K562 (cell line): ENCODE measurements at regions not wholly inside any gene's neighbourhood (a gene's known extent, or its start where the extent isn't known, plus 50 kb on each side); places are given as distances from the start of the nearest gene placed in this dataset.

Source experiments
- ATAC-seq: fragments of 200-7000 bp; cut with Tn5 transposase; 3 replicates; pipeline ENCODE4 v1.9.1; 2020; ENCODE audit warnings: moderate library complexity
- BruUV-seq: library from RNA; stranded (reverse); fragments of 400-500 nt; replicated peaks from 2 replicates; lab custom pipeline; 2021; lab: Mats Ljungman, UMichigan
- CTCF ChIA-PET: fragments of 300-600 bp; formaldehyde crosslinking; extraction: SDS; loops from one replicate; lab custom pipeline; 2021; ENCODE audit warnings: low intra/inter-chr PET ratio; lab: Yijun Ruan, JAX
- POLR2A ChIA-PET: fragments of 300-600, 350-650 bp; sonication (Branson Sonifier 250); formaldehyde crosslinking; extraction: SDS; loops from one replicate; lab custom pipeline; 2021; ENCODE audit warnings: antibody characterized with exemption, inconsistent platforms; lab: Yijun Ruan, JAX
- DNase-seq, 4 experiments: peaks; one replicate each; pipeline versions ENCODE4 v3.0.0 to v3.0.0-alpha.2; 2011 to 2018; ENCODE audit warnings: low spot score in 3 of 4, mixed read lengths in 3 of 4; ENCODE audit errors: extremely low read depth in 1 of 4
- FAIRE-seq: peaks from 2 replicates; lab custom pipeline; 2011; peaks lifted over from hg19 to GRCh38; lab: Jason Lieb, UNC
- H2AFZ ChIP-seq: 2 replicates; pipeline ENCODE4 v1.6.0; 2011; ENCODE audit warnings: low read depth, low read length, control low read depth, inconsistent platforms
- H3K27ac ChIP-seq: fragments of 200-600 bp; 3 replicates; pipeline ENCODE4 v1.8.0; 2011; ENCODE audit warnings: low read depth, mild to moderate bottlenecking, control low read depth, inconsistent platforms, low read length, moderate library complexity, mixed read lengths; ENCODE audit errors: extremely low read depth
- H3K27me3 ChIP-seq, 2 experiments: fragments of 300-600 bp in 1 of 2; 2 replicates in 1 of 2; 3 replicates in 1 of 2; pipeline versions ENCODE4 v1.6.0 to v1.8.0; 2011; ENCODE audit warnings: inconsistent platforms in 2 of 2, low read length in 2 of 2, mild to moderate bottlenecking in 1 of 2, mixed read lengths in 1 of 2, moderate library complexity in 1 of 2; ENCODE audit not compliant: control insufficient read depth in 2 of 2, insufficient read depth in 2 of 2
- H3K36me3 ChIP-seq: fragments of 300-600 bp; 3 replicates; pipeline ENCODE4 v1.8.0; 2011; ENCODE audit warnings: mild to moderate bottlenecking, low read length, inconsistent platforms; ENCODE audit not compliant: control insufficient read depth, insufficient read depth
- H3K4me1 ChIP-seq, 2 experiments: fragments of 200-600 bp in 1 of 2; replicated peaks in 1 of 2; 2 replicates in 1 of 2; 3 replicates in 1 of 2; pipeline versions ENCODE4 v1.5.1 to v1.8.0; 2011; ENCODE audit warnings: inconsistent platforms in 2 of 2, low read length in 2 of 2, mild to moderate bottlenecking in 1 of 2, mixed read lengths in 1 of 2, moderate library complexity in 1 of 2; ENCODE audit not compliant: control insufficient read depth in 2 of 2, insufficient read depth in 2 of 2
- H3K4me2 ChIP-seq: 2 replicates; pipeline ENCODE4 v1.6.1; 2011; ENCODE audit warnings: low read length, control low read depth, inconsistent platforms, mixed read lengths; ENCODE audit not compliant: insufficient read depth
- H3K4me3 ChIP-seq: fragments of 200-600 bp; sonication (generic), shearing (Covaris generic); 2 replicates; pipeline ENCODE4 v1.5.1; 2016; ENCODE audit warnings: control low read depth, inconsistent platforms
- H3K79me2 ChIP-seq: fragments of 200-600 bp; 3 replicates; pipeline ENCODE4 v1.8.0; 2011; ENCODE audit warnings: low read length, inconsistent platforms; ENCODE audit not compliant: control insufficient read depth, insufficient read depth
- H3K9ac ChIP-seq, 2 experiments: 2 replicates each; pipeline versions ENCODE4 v1.6.0 to v1.6.1; 2011; ENCODE audit warnings: low read depth in 2 of 2, low read length in 2 of 2, control low read depth in 1 of 2, inconsistent platforms in 1 of 2, mild to moderate bottlenecking in 1 of 2, mixed read lengths in 1 of 2; ENCODE audit not compliant: insufficient read depth in 1 of 2
- H3K9me1 ChIP-seq: one replicate; pipeline ENCODE4 v1.6.0; 2011; ENCODE audit warnings: inconsistent platforms, mild to moderate bottlenecking, low read length, moderate library complexity; ENCODE audit not compliant: control insufficient read depth, insufficient read depth
- H3K9me3 ChIP-seq: replicated peaks from 2 replicates; pipeline ENCODE4 v1.5.1; 2011; ENCODE audit warnings: low read depth, low read length, inconsistent platforms; ENCODE audit not compliant: control insufficient read depth, insufficient read depth
- H4K20me1 ChIP-seq: replicated peaks from 2 replicates; pipeline ENCODE4 v1.6.1; 2011; ENCODE audit warnings: low read length, inconsistent platforms, mixed read lengths; ENCODE audit not compliant: control insufficient read depth, insufficient read depth
- EZH2 ChIP-seq: IDR thresholded peaks from 2 replicates; pipeline ENCODE4 v1.6.1; 2012; ENCODE audit warnings: low read depth, mild to moderate bottlenecking, inconsistent platforms, low read length, borderline replicate concordance
- GATAD2A ChIP-seq: fragments of 450-650 bp; IDR thresholded peaks from 2 replicates; pipeline ENCODE4 v1.6.1; 2017
- NRF1 ChIP-seq, 2 experiments: fragments of 450-650 bp; IDR thresholded peaks in 1 of 2; conservative IDR thresholded peaks in 1 of 2; 2 replicates each; pipeline ENCODE4 v1.6.1; 2014; ENCODE audit warnings: mild to moderate bottlenecking in 2 of 2
- PHF21A ChIP-seq: fragments of 450-650 bp; IDR thresholded peaks from 2 replicates; pipeline ENCODE4 v1.6.1; 2017; ENCODE audit warnings: low read depth, borderline replicate concordance
- RBM14 ChIP-seq: fragments of 200-400 bp; formaldehyde crosslinking; IDR thresholded peaks from 2 replicates; pipeline ENCODE4 v1.6.1; 2018; ENCODE audit warnings: low read depth, mild to moderate bottlenecking, low read length, moderate library complexity, borderline replicate concordance; ENCODE audit not compliant: insufficient read depth
- RNF219 ChIP-seq: fragments of 250-450 bp; sonication (Bioruptor Pico); IDR thresholded peaks from 2 replicates; pipeline ENCODE4 v1.5.0; 2022; ENCODE audit warnings: mild to moderate bottlenecking
- RUNX1 ChIP-seq: sonication (generic); IDR thresholded peaks from 2 replicates; pipeline ENCODE4 v1.6.1; 2016; ENCODE audit warnings: antibody characterized with exemption, low read depth
- U2AF2 ChIP-seq: fragments of 200-400 bp; formaldehyde crosslinking; optimal IDR thresholded peaks from 2 replicates; pipeline ENCODE3; 2017; ENCODE audit warnings: low read depth, mild to moderate bottlenecking, low read length
- YY1 ChIP-seq, 3 experiments: IDR thresholded peaks; 2 replicates each; pipeline ENCODE4 v1.6.1; 2011; ENCODE audit warnings: low read length in 2 of 3, mild to moderate bottlenecking in 2 of 3, moderate library complexity in 2 of 3, borderline replicate concordance in 1 of 3, control low read depth in 1 of 3, low read depth in 1 of 3; ENCODE audit not compliant: insufficient read depth in 3 of 3, insufficient replicate concordance in 2 of 3, control insufficient read depth in 1 of 3, insufficient read length in 1 of 3; ENCODE audit errors: extremely low read depth in 1 of 3
- ZEB2 ChIP-seq: fragments of 450-650 bp; IDR thresholded peaks from 2 replicates; pipeline ENCODE4 v1.6.1; 2016
- ZNF316 ChIP-seq: fragments of 450-650 bp; IDR thresholded peaks from 2 replicates; pipeline ENCODE4 v1.6.1; 2016
- WGBS: fragments of 100-300 bp; shearing (Covaris generic); methylation state at CpG from one replicate; pipeline ENCODE4 v1.1.6; 2016; ENCODE audit warnings: low coverage, mixed read lengths; ENCODE audit not compliant: insufficient coverage; ENCODE audit errors: missing lambda C conversion rate; 5-methylcytosine and 5-hydroxymethylcytosine counted together
- in situ Hi-C: fragments of 300-500 bp; cut with MboI; formaldehyde crosslinking; loops from 4 replicates; pipeline ENCODE4 v1.15.0; 2018; ENCODE audit warnings: inconsistent platforms, mixed read lengths
- intact Hi-C: fragments of 100-400 bp; cut with micrococcal nuclease; formaldehyde crosslinking; loops from 2 replicates; pipeline ENCODE4 v1.14.2; 2022
- TF ChIP-seq, protein P1 (sequence below): sonication (generic); formaldehyde crosslinking; IDR thresholded peaks from 2 replicates; pipeline ENCODE4 v1.8.0; 2023; ENCODE audit warnings: mild to moderate bottlenecking, missing genetic modification reagents

GRCh38 chr4:45316257-45316656 lies 589.9 kb upstream of the GNPDA2 start:
- H3K36me3 ChIP-seq, result no peaks in the 10 kb centered on the region
- no peaks in the 10 kb centered on the region for H3K27me3 ChIP-seq
- no peaks in the 10 kb centered on the region for H3K4me1 ChIP-seq
- intact Hi-C loops, result no loop called here
- H3K9ac ChIP-seq, result no peak overlapping the region
- no peak for ATAC-seq
- no peaks in the 10 kb centered on the region for H4K20me1 ChIP-seq
- 0% methylated on average over 2 of the region's 2 CpGs for WGBS
- H3K4me2 ChIP-seq, result no peak overlapping the region
- no peak overlapping the region for H2AFZ ChIP-seq
- H3K27ac ChIP-seq, result no peak overlapping the region
- DNase-seq, result no peak
- no peak for TF ChIP-seq NRF1 (conservative IDR thresholded peaks at IDR 0.05 in 1 of 2, IDR thresholded peaks at IDR 0.05 in 1 of 2)
- no peak for TF ChIP-seq PHF21A
- TF ChIP-seq, protein P1, sequence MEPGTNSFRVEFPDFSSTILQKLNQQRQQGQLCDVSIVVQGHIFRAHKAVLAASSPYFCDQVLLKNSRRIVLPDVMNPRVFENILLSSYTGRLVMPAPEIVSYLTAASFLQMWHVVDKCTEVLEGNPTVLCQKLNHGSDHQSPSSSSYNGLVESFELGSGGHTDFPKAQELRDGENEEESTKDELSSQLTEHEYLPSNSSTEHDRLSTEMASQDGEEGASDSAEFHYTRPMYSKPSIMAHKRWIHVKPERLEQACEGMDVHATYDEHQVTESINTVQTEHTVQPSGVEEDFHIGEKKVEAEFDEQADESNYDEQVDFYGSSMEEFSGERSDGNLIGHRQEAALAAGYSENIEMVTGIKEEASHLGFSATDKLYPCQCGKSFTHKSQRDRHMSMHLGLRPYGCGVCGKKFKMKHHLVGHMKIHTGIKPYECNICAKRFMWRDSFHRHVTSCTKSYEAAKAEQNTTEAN, result no peak
- TF ChIP-seq GATAD2A, result no peak
- no peak for TF ChIP-seq ZEB2
- no peak for TF ChIP-seq YY1 (IDR thresholded peaks at IDR 0.05; ENCODE audit: borderline replicate concordance in 1 of 3, control insufficient read depth in 1 of 3, extremely low read depth in 1 of 3, insufficient read depth in 3 of 3, insufficient read length in 1 of 3, insufficient replicate concordance in 2 of 3, low read depth in 1 of 3, low read length in 2 of 3)
- no peak for TF ChIP-seq U2AF2
- no peak for TF ChIP-seq EZH2
- TF ChIP-seq RNF219 (CRISPR knock-in tag), result no peak
- no peak for TF ChIP-seq RUNX1
- TF ChIP-seq ZNF316, result no peak
- no peak for TF ChIP-seq RBM14
- in situ Hi-C loops, result no loop called here
- CTCF ChIA-PET, result no interaction called here
- no peaks in the 10 kb centered on the region for H3K9me1 ChIP-seq
- no peak for FAIRE-seq
- H3K4me3 ChIP-seq, result no peak overlapping the region
- no peaks in the 10 kb centered on the region; the same call in 1 of the 2 replicates for H3K9me3 ChIP-seq
- no peaks in the 10 kb centered on the region for H3K79me2 ChIP-seq
- BruUV-seq, result no TSS peak
- POLR2A ChIA-PET, result interaction anchor here (0.6 kb wide), 1 partner anchor 733 kb away, joined by 3 read pairs; no protein-coding TSS in a partner anchor
